CD4-positive, CD25-positive, alpha-beta regulatory T cell (primary cell): ENCODE measurements at regions not wholly inside any gene's neighbourhood (a gene's known extent, or its start where the extent isn't known, plus 50 kb on each side); places are given as distances from the start of the nearest gene placed in this dataset.

Experiments used
- ATAC-seq, 2 donors: fragments of 150-1000 bp; cut with Tn5 transposase; one replicate each; pipeline ENCODE4 v1.10.0; 2021; ENCODE audit warnings: low read depth in 2 of 2, moderate number of reproducible peaks in 2 of 2, moderate library complexity in 1 of 2
- DNase-seq, 3 donors: peaks; one replicate each; pipeline versions ENCODE4 v3.0.0 to v3.0.0-alpha.2; 2012 to 2022; ENCODE audit warnings: mixed read lengths in 1 of 3
- H3K27ac ChIP-seq: one replicate; pipeline ENCODE4 v1.7.0; 2013; ENCODE audit warnings: mild to moderate bottlenecking, low read length; ENCODE audit not compliant: insufficient read depth, poor library complexity, severe bottlenecking
- H3K27me3 ChIP-seq: one replicate; pipeline ENCODE4 v1.7.0; 2013; ENCODE audit warnings: low read length; ENCODE audit not compliant: control insufficient read depth, insufficient read depth
- H3K36me3 ChIP-seq: one replicate; pipeline ENCODE4 v1.7.0; 2013; ENCODE audit warnings: mild to moderate bottlenecking, low read length, moderate library complexity; ENCODE audit not compliant: control insufficient read depth, insufficient read depth
- H3K4me1 ChIP-seq: 2 replicates; pipeline ENCODE4 v1.7.0; 2013; ENCODE audit warnings: mild to moderate bottlenecking, low read length; ENCODE audit not compliant: insufficient read depth, control insufficient read depth, poor library complexity, severe bottlenecking
- H3K4me3 ChIP-seq: one replicate; pipeline ENCODE4 v1.7.0; 2013; ENCODE audit warnings: low read depth, mild to moderate bottlenecking, low read length, moderate library complexity
- H3K9me3 ChIP-seq, 2 experiments: 1 replicate in 1 of 2; 2 replicates in 1 of 2; pipeline ENCODE4 v1.7.0; 2013; ENCODE audit warnings: low read length in 2 of 2, mild to moderate bottlenecking in 1 of 2, moderate library complexity in 1 of 2; ENCODE audit not compliant: control insufficient read depth in 2 of 2
- H3K27ac Mint-ChIP-seq, 3 donors: one replicate each; pipeline ENCODE4 v1.8.0; 2020 to 2022; ENCODE audit warnings: mild to moderate bottlenecking in 3 of 3, mixed read lengths in 3 of 3, moderate library complexity in 2 of 3
- H3K27me3 Mint-ChIP-seq: one replicate; pipeline ENCODE4 v1.8.0; 2022; ENCODE audit warnings: mild to moderate bottlenecking, mixed read lengths
- H3K36me3 Mint-ChIP-seq: one replicate; pipeline ENCODE4 v1.8.0; 2020; ENCODE audit warnings: mixed read lengths
- H3K4me1 Mint-ChIP-seq, 4 donors: one replicate each; pipeline ENCODE4 v1.8.0; 2020 to 2022; ENCODE audit warnings: mixed read lengths in 4 of 4, mild to moderate bottlenecking in 1 of 4
- H3K4me3 Mint-ChIP-seq, 4 donors: one replicate each; pipeline ENCODE4 v1.8.0; 2020 to 2022; ENCODE audit warnings: mild to moderate bottlenecking in 4 of 4, mixed read lengths in 4 of 4, moderate library complexity in 3 of 4
- H3K9me3 Mint-ChIP-seq, 7 donors: one replicate each; pipeline ENCODE4 v1.8.0; 2020 to 2022; ENCODE audit warnings: mixed read lengths in 7 of 7, mild to moderate bottlenecking in 3 of 7, moderate library complexity in 2 of 7

DNA sequence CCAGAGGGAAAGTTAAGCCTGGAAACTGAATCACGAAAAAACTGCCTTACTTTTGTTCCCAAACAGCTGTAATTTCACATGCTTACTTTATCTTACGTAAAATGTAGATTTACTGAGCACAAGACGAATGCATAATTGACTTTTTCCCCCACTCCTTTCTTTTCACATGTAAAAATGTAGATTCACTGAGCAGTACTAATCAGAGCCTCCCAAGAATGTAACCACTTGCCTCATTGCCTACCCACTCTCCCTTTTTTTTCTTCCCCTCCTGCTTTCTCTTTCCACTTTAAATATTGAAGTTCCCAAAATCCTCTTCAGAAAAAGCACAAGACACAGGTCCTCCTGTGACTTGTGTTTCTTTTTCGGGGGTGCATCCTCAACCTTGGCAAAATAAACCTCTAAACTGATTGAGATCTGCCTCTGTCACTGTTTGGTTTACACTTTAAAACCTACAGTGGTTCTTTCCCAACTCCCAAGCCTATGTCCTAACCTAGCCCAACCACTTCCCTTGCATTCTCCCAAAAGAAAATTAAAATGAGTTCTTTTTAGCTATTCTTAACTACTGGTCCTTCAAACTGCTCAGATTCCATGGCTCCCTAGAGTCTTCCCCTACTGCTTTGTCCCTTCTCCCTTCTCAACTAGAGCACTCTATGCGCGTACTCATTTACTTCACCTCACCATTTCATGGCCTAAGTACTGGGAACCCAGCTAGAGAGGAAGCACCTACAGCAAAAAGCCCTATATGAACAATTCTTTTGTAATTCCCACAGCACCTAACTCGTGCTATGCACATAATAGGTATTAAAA is 236.6 kb upstream of the MKLN1 start:
- Histone ChIP-seq H3K9me3 (no peaks in the 10 kb centered on the region), H3K4me3 (peak overlapping the region; percentile 50), H3K27ac (no peak overlapping the region), H3K4me1 (peaks cover 61% of the 10 kb centered on the region), H3K36me3 (peaks cover 48% of the 10 kb centered on the region), H3K27me3 (no peaks in the 10 kb centered on the region)
- H3K4me3 Mint-ChIP-seq, result peak overlapping the region; percentile 6 to 69 (median 40)
- peaks cover 38% of the 10 kb centered on the region for H3K36me3 Mint-ChIP-seq
- ATAC-seq, result no peak
- H3K9me3 Mint-ChIP-seq, result no peaks in the 10 kb centered on the region
- no peaks in the 10 kb centered on the region for H3K27me3 Mint-ChIP-seq
- H3K27ac Mint-ChIP-seq, result peak overlapping the region in 2 of 3 donors; percentile 42 to 54
- peaks cover 52 to 89% (median 75%) of the 10 kb centered on the region in 4 donors for H3K4me1 Mint-ChIP-seq
- no peak for DNase-seq

DNA sequence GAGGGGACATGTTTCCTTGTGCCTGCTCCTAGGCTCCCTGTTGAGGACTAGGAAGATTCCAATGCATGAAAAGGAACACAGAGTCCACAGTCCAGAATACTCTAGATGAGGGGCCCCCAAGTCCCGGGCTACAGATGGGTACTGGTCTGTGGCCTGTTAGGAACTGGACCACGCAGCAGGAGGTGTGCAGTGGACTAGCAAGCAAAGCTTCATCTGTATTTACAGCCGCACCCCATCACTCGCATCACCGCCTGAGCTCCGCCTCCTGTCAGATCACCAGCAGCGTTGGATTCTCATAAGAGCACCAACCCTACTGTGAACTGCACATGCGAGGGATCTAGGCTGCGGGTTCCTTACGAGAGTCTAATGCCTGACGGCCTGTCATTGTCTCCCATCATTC is 233.0 kb upstream of the MKLN1 start:
- Histone ChIP-seq H3K27ac (no peak overlapping the region), H3K4me1 (peaks cover 77% of the 10 kb centered on the region), H3K27me3 (no peaks in the 10 kb centered on the region), H3K4me3 (no peak overlapping the region), H3K9me3 (no peaks in the 10 kb centered on the region), H3K36me3 (peaks cover 56% of the 10 kb centered on the region)
- H3K4me1 Mint-ChIP-seq, result peaks cover 68 to 93% (median 84%) of the 10 kb centered on the region in 4 donors
- no peaks in the 10 kb centered on the region for H3K27me3 Mint-ChIP-seq
- H3K4me3 Mint-ChIP-seq, result peak overlapping the region in 2 of 4 donors; percentile 52 to 66
- H3K27ac Mint-ChIP-seq, result peak overlapping the region in 1 of 3 donors; percentile 62
- H3K9me3 Mint-ChIP-seq, result no peaks in the 10 kb centered on the region
- DNase-seq (no peak), ATAC-seq (no peak)
- H3K36me3 Mint-ChIP-seq, result peaks cover 36% of the 10 kb centered on the region

DNA sequence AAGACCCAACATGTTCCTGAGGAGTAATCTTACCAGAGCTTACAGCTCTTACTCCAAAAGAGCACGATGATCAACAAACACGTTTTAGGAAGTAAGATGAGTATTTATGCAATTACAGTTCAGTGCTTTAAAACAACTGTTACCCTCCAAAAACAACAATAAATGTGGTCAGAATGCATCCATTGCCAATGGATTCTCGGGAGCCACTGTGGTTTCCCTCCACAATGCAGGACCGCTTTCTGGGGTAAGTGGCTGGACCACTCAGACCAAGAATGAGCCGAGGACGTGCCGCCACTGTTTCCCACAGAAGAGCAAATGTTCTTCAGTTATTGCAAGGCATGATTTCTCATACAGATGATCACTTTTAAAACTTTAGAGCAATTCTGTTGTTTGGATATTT is 232.3 kb upstream of the MKLN1 start:
- peaks cover 77% of the 10 kb centered on the region for H3K4me1 ChIP-seq
- no peak for ATAC-seq
- Mint-ChIP-seq H3K27ac (peak overlapping the region in 1 of 3 donors; percentile 62), H3K9me3 (no peaks in the 10 kb centered on the region), H3K36me3 (peaks cover 32% of the 10 kb centered on the region), H3K27me3 (no peaks in the 10 kb centered on the region), H3K4me3 (peak overlapping the region in 3 of 4 donors; percentile 18 to 69 (median 55)), H3K4me1 (peaks cover 62 to 95% (median 82%) of the 10 kb centered on the region in 4 donors)
- peaks cover 54% of the 10 kb centered on the region for H3K36me3 ChIP-seq
- peak in 1 of 3 donors; percentile 6 for DNase-seq
- no peak overlapping the region for H3K27ac ChIP-seq
- no peaks in the 10 kb centered on the region for H3K9me3 ChIP-seq
- H3K4me3 ChIP-seq, result peak overlapping the region; percentile 39
- H3K27me3 ChIP-seq, result no peaks in the 10 kb centered on the region

DNA sequence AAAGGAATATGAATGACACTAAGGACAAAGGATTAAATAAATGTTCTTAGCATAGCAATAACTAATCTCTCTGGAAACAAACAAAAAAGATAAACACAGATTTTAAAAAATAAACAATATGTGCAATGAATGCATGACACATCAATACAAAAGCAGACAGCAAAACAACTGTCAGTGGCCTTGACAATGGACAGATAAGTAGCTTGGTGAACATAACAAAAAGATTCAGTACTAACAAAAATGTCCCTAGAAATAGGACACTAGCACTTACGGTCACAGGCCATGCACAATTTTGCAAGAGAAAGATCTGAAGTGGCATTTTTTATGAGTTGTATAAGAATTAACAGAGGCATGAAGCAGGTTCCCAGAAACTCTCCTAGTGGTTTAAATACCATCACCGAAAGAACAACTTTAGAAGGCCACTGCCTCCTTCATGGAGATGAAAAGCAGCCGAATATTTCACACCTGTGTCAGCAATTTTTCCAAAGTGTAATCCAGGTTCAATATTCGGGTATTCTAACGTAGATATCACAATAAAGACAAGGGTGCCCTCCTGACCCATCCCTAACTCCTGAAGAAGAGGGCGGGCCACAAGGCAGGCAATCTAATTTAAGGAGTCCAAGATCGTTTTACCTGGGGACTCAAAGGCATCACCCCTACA is 231.3 kb upstream of the MKLN1 start:
- H3K9me3 Mint-ChIP-seq, result no peaks in the 10 kb centered on the region
- H3K27me3 ChIP-seq, result no peaks in the 10 kb centered on the region
- H3K36me3 ChIP-seq, result peaks cover 47% of the 10 kb centered on the region
- peak overlapping the region; percentile 68 for H3K4me3 ChIP-seq
- peak overlapping the region in 1 of 3 donors; percentile 38 for H3K27ac Mint-ChIP-seq
- no peaks in the 10 kb centered on the region for H3K9me3 ChIP-seq
- H3K36me3 Mint-ChIP-seq, result peaks cover 24% of the 10 kb centered on the region
- H3K4me3 Mint-ChIP-seq, result peak overlapping the region; percentile 4 to 69 (median 38)
- ATAC-seq, result no peak
- peaks cover 74% of the 10 kb centered on the region for H3K4me1 ChIP-seq
- peaks cover 57 to 93% (median 80%) of the 10 kb centered on the region in 4 donors for H3K4me1 Mint-ChIP-seq
- H3K27ac ChIP-seq, result no peak overlapping the region
- DNase-seq, result peak in 1 of 3 donors; percentile 4
- H3K27me3 Mint-ChIP-seq, result no peaks in the 10 kb centered on the region

DNA sequence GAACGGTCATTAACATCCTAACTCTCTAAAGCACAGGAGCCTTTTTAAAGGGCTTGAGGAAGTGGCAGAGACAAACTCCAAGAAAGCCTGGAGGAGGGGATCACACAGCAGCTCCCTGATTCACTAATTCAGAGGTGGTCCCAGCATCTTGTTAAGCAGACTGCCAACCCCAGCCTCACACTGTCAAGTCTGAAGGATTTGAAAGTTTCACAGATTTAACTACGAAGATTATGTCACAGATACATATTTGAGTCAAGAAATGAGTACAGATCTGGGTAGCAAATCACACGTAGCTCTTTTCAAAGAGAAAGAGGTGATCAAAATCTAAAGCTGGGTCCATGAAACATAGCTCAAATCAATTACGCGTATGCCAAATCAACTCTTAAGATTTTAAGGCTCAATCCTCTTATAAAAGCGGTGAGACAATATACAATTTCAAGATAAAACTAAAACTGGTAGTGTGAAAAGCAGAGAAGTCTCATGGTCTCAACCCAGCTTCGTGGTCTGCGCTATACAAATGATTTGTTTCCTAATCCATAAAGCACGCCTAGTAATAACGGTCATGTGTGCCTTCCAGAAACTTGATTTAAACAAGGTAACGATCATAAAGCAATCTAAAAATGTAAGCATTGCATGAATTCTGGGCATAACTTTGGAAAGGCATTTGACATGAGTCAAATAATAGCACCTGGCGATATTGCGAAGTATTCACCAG is 229.9 kb upstream of the MKLN1 start:
- H3K27ac Mint-ChIP-seq, result peak overlapping the region; percentile 26 to 92 (median 33)

DNA sequence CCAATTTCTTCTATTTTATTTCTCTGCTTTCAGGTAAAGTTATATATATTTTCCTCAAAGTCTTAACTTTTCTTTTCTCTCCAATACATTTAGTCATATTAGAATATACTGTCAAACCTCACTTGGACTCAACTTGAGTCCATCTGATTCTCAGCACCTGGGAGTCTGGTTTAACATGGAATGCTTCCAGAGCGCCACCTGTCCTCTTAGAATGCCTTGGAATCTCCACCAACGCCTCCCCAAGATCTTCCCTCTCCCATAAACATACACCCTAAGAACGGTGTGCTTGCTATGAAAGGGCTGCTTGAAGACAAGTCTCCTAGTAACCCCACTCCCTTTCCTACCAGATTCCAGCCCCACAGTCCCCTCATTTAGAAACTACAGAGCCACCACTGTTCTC is 229.1 kb upstream of the MKLN1 start:
- DNase-seq (peak in 1 of 3 donors; percentile 2), ATAC-seq (no peak)
- Histone ChIP-seq H3K4me3 (peak overlapping the region; percentile 68), H3K4me1 (peaks cover 74% of the 10 kb centered on the region), H3K36me3 (peaks cover 51% of the 10 kb centered on the region), H3K9me3 (no peaks in the 10 kb centered on the region), H3K27me3 (no peaks in the 10 kb centered on the region), H3K27ac (peak overlapping the region; percentile 48)
- Mint-ChIP-seq H3K9me3 (no peaks in the 10 kb centered on the region), H3K27me3 (no peaks in the 10 kb centered on the region), H3K27ac (peak overlapping the region in 2 of 3 donors; percentile 73 to 92), H3K4me3 (peak overlapping the region; percentile 70 to 88 (median 74)), H3K36me3 (peaks cover 34% of the 10 kb centered on the region), H3K4me1 (peaks cover 62 to 96% (median 82%) of the 10 kb centered on the region in 4 donors)

More for the DNA sequence above, 229.9 kb upstream of the MKLN1 start:
- no peaks in the 10 kb centered on the region for H3K9me3 ChIP-seq
- Mint-ChIP-seq H3K36me3 (peaks cover 30% of the 10 kb centered on the region), H3K4me3 (peak overlapping the region; percentile 7 to 88 (median 71)), H3K9me3 (no peaks in the 10 kb centered on the region), H3K27me3 (no peaks in the 10 kb centered on the region), H3K4me1 (peaks cover 60 to 93% (median 80%) of the 10 kb centered on the region in 4 donors)
- ATAC-seq, result no peak
- peak overlapping the region; percentile 68 for H3K4me3 ChIP-seq
- peaks cover 48% of the 10 kb centered on the region for H3K36me3 ChIP-seq
- H3K27ac ChIP-seq, result peak overlapping the region; percentile 48
- no peaks in the 10 kb centered on the region for H3K27me3 ChIP-seq
- peak in 1 of 3 donors; percentile 23 for DNase-seq
- H3K4me1 ChIP-seq, result peaks cover 74% of the 10 kb centered on the region

DNA sequence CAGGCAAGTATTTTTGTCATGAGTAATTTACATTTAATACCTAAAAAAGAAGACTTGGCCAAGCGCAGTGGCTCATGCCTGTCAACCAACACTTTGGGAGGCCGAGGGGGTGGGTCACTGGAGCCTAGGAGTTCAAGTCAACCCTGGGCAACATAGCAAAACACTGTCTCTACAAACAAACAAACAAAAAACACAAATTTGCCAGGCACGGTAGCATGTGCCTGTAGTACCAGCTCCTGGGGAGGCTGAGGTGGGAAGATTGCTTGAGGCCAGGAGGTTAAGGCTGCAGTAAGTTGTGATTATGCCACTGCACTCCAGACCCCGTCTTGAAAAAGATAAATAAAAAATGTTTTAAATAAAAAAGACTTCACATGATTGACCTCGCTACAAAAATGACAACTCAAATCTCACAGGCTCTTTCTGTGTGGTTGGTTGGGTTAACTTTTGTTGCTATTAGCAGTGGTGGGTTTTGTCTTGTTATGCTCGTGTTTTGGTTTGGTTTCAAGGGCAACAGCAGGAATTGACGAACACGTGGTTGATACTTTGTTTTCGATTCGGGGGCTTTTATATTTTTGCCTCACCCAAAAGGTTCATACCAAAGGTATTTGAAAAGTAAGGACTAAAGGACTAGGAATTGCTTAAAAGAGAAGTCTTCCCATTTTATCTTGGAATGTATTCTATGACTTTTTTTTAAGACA is 227.2 kb upstream of the MKLN1 start:
- Histone ChIP-seq H3K27me3 (no peaks in the 10 kb centered on the region), H3K4me1 (peaks cover 94% of the 10 kb centered on the region), H3K27ac (peak overlapping the region; percentile 87), H3K9me3 (no peaks in the 10 kb centered on the region), H3K36me3 (peaks cover 55% of the 10 kb centered on the region), H3K4me3 (peak overlapping the region; percentile 63)
- DNase-seq, result peak in 2 of 3 donors; percentile 28 to 77
- H3K36me3 Mint-ChIP-seq, result peaks cover 29% of the 10 kb centered on the region
- peaks cover 68 to 96% (median 83%) of the 10 kb centered on the region in 4 donors for H3K4me1 Mint-ChIP-seq
- peak overlapping the region; percentile 80 to 92 (median 84) for H3K4me3 Mint-ChIP-seq
- no peaks in the 10 kb centered on the region for H3K27me3 Mint-ChIP-seq
- no peaks in the 10 kb centered on the region for H3K9me3 Mint-ChIP-seq
- H3K27ac Mint-ChIP-seq, result peak overlapping the region; percentile 90 to 93 (median 92)
- peak; percentile 35 to 40 for ATAC-seq
